Liver (tissue), 8 donors: ENCODE measurements at regions not wholly inside any gene's neighbourhood (a gene's known extent, or its start where the extent isn't known, plus 50 kb on each side); places are given as distances from the start of the nearest gene placed in this dataset.

Source experiments
- DNase-seq: peaks from one replicate; pipeline ENCODE4 v3.0.0-alpha.2; 2017; ENCODE audit warnings: low spot score
- H3K27ac ChIP-seq, 2 donors: one replicate each; pipeline ENCODE4 v1.7.0; 2013; ENCODE audit warnings: inconsistent platforms in 2 of 2, low read length in 2 of 2, control low read depth in 1 of 2, low read depth in 1 of 2, mild to moderate bottlenecking in 1 of 2
- H3K27me3 ChIP-seq, 4 donors: one replicate each; pipeline versions ENCODE4 v1.6.1 to v1.7.0; 2013; ENCODE audit warnings: low read length in 3 of 4, inconsistent platforms in 1 of 4, mild to moderate bottlenecking in 1 of 4, moderate library complexity in 1 of 4; ENCODE audit not compliant: control insufficient read depth in 4 of 4, insufficient read depth in 4 of 4
- H3K36me3 ChIP-seq, 4 donors: one replicate each; pipeline versions ENCODE4 v1.6.1 to v1.7.0; 2013; ENCODE audit warnings: low read length in 3 of 4, mild to moderate bottlenecking in 3 of 4, low read depth in 1 of 4, moderate library complexity in 1 of 4; ENCODE audit not compliant: control insufficient read depth in 4 of 4, insufficient read depth in 3 of 4
- H3K4me1 ChIP-seq, 4 donors: one replicate each; pipeline versions ENCODE4 v1.6.1 to v1.7.0; 2013; ENCODE audit warnings: low read length in 3 of 4, mild to moderate bottlenecking in 3 of 4, moderate library complexity in 1 of 4; ENCODE audit not compliant: control insufficient read depth in 4 of 4, insufficient read depth in 4 of 4
- H3K4me3 ChIP-seq, 3 donors: one replicate each; pipeline versions ENCODE4 v1.6.1 to v1.7.0; 2013; ENCODE audit warnings: low read length in 3 of 3, control low read depth in 1 of 3, low read depth in 1 of 3, mild to moderate bottlenecking in 1 of 3
- H3K9ac ChIP-seq, 2 donors: one replicate each; pipeline ENCODE4 v1.7.0; 2013; ENCODE audit warnings: low read length in 2 of 2, mild to moderate bottlenecking in 2 of 2, moderate library complexity in 2 of 2, control low read depth in 1 of 2, low read depth in 1 of 2
- H3K9me3 ChIP-seq, 4 donors: one replicate each; pipeline versions ENCODE4 v1.6.1 to v1.7.0; 2013; ENCODE audit warnings: low read length in 3 of 4; ENCODE audit not compliant: control insufficient read depth in 4 of 4
- ATF3 ChIP-seq: IDR thresholded peaks from 2 replicates; pipeline ENCODE4 v1.6.1; 2016; ENCODE audit warnings: antibody characterized with exemption
- CTCF ChIP-seq: fragments of 150-350 bp; IDR thresholded peaks from 2 replicates; pipeline ENCODE4 v1.5.1; 2017; ENCODE audit warnings: improper control_type of control experiment, low read depth, low read length; ENCODE audit not compliant: missing input control
- EGR1 ChIP-seq, 2 donors: IDR thresholded peaks; 2 replicates each; pipeline ENCODE4 v1.6.1; 2016 to 2018; ENCODE audit warnings: antibody characterized with exemption in 2 of 2, low read depth in 2 of 2
- FOXA1 ChIP-seq: IDR thresholded peaks from 2 replicates; pipeline ENCODE4 v1.6.1; 2016; ENCODE audit warnings: antibody characterized with exemption
- FOXA2 ChIP-seq: IDR thresholded peaks from 2 replicates; pipeline ENCODE4 v1.6.1; 2016; ENCODE audit warnings: antibody characterized with exemption
- GABPA ChIP-seq, 2 donors: IDR thresholded peaks in 1 of 2; conservative IDR thresholded peaks in 1 of 2; 2 replicates each; pipeline ENCODE4 v1.6.1; 2016; ENCODE audit warnings: antibody characterized with exemption in 2 of 2, mild to moderate bottlenecking in 1 of 2, moderate library complexity in 1 of 2
- HNF4A ChIP-seq, 2 donors: conservative IDR thresholded peaks; 2 replicates each; pipeline ENCODE4 v1.6.1; 2016; ENCODE audit warnings: antibody characterized with exemption in 2 of 2, mild to moderate bottlenecking in 2 of 2
- HNF4G ChIP-seq: IDR thresholded peaks from 2 replicates; pipeline ENCODE4 v1.6.1; 2016; ENCODE audit warnings: antibody characterized with exemption
- JUND ChIP-seq, 2 donors: IDR thresholded peaks; 2 replicates each; pipeline ENCODE4 v1.6.1; 2016; ENCODE audit warnings: antibody characterized with exemption in 2 of 2
- MAX ChIP-seq: IDR thresholded peaks from 2 replicates; pipeline ENCODE4 v1.6.1; 2016; ENCODE audit warnings: antibody characterized with exemption
- NR2F2 ChIP-seq: IDR thresholded peaks from 2 replicates; pipeline ENCODE4 v1.6.1; 2016; ENCODE audit warnings: antibody characterized with exemption
- RAD21 ChIP-seq, 2 donors: IDR thresholded peaks; 2 replicates each; pipeline ENCODE4 v1.6.1; 2016; ENCODE audit warnings: antibody characterized with exemption in 2 of 2, mild to moderate bottlenecking in 2 of 2
- REST ChIP-seq: IDR thresholded peaks from 2 replicates; pipeline ENCODE4 v1.6.1; 2016; ENCODE audit warnings: antibody characterized with exemption, mild to moderate bottlenecking
- RXRA ChIP-seq, 2 donors: IDR thresholded peaks; 2 replicates each; pipeline ENCODE4 v1.6.1; 2017 to 2018; ENCODE audit warnings: antibody characterized with exemption in 2 of 2, mild to moderate bottlenecking in 1 of 2
- SP1 ChIP-seq: IDR thresholded peaks from 2 replicates; pipeline ENCODE4 v1.6.1; 2018; ENCODE audit warnings: antibody characterized with exemption, mild to moderate bottlenecking
- TAF1 ChIP-seq: conservative IDR thresholded peaks from 2 replicates; pipeline ENCODE4 v1.6.1; 2016; ENCODE audit warnings: antibody characterized with exemption, mild to moderate bottlenecking
- YY1 ChIP-seq: IDR thresholded peaks from 2 replicates; pipeline ENCODE4 v1.6.1; 2016; ENCODE audit warnings: antibody characterized with exemption, mild to moderate bottlenecking
- ZBTB33 ChIP-seq: IDR thresholded peaks from 2 replicates; pipeline ENCODE4 v1.6.1; 2016; ENCODE audit warnings: antibody characterized with exemption
- WGBS: extraction: QIAGEN DNeasy Blood & Tissue Kit; methylation state at CpG from one replicate; pipeline ENCODE4 v1.1.7; 2013; 5-methylcytosine and 5-hydroxymethylcytosine counted together
- donor health status: healthy.
- donor health status: healthy.
- donor health status: healthy.
- donor health status: healthy.
- donor health status: healthy.

GRCh38 chr14:97379091-97379531 lies 581.9 kb downstream of the VRK1 start:
- Histone ChIP-seq H3K9ac (no peak overlapping the region), H3K27me3 (peaks cover 0 to 3% (median 0%) of the 10 kb centered on the region in 4 donors), H3K27ac (no peak overlapping the region), H3K36me3 (no peaks in the 10 kb centered on the region), H3K4me1 (no peaks in the 10 kb centered on the region), H3K9me3 (peaks cover 0 to 2% (median 0%) of the 10 kb centered on the region in 4 donors), H3K4me3 (no peak overlapping the region)
- TF ChIP-seq SP1 (no peak), FOXA2 (no peak), EGR1 (IDR thresholded peaks at IDR 0.05; ENCODE audit: low read depth in 2 of 2) (no peak), ATF3 (no peak), GABPA (IDR thresholded peaks at IDR 0.05 in 1 of 2, conservative IDR thresholded peaks at IDR 0.05 in 1 of 2) (no peak), NR2F2 (no peak), HNF4G (no peak), ZBTB33 (no peak), JUND (IDR thresholded peaks at IDR 0.05) (no peak), CTCF (no peak), HNF4A (conservative IDR thresholded peaks at IDR 0.05) (no peak), RAD21 (IDR thresholded peaks at IDR 0.05) (no peak), REST (no peak), YY1 (no peak), FOXA1 (no peak), TAF1 (no peak), MAX (no peak), RXRA (IDR thresholded peaks at IDR 0.05) (no peak)
- DNase-seq = no peak
- WGBS = 70% methylated on average over 7 of the region's 7 CpGs
